ENCODE measurements at regions not wholly inside any gene's neighbourhood (a gene's known extent, or its start where the extent isn't known, plus 50 kb on each side); places are given as distances from the start of the nearest gene placed in this dataset.

- TF ChIP-seq FOXP2 (optimal IDR thresholded peaks at IDR 0.05; ENCODE audit: borderline replicate concordance, extremely low read depth, extremely low read length, insufficient read depth), result no peak
- no peak for TF ChIP-seq REST (IDR thresholded peaks at IDR 0.05; ENCODE audit: insufficient read depth in 1 of 2, low read depth in 2 of 2, low read length in 2 of 2)
- TF ChIP-seq TAF1 (IDR thresholded peaks at IDR 0.05; ENCODE audit: borderline replicate concordance, insufficient read depth, low read length), result no peak
- no peak for TF ChIP-seq POLR2AphosphoS5 (IDR thresholded peaks at IDR 0.05; ENCODE audit: low read depth, low read length)
Observed at GRCh38 chr11:100536979-100537378, 150.1 kb upstream of the ARHGAP42 start.

Data from PFSK-1 (cell line).